Trophoblast cell (in vitro differentiated cells and primary cell): ENCODE measurements at regions not wholly inside any gene's neighbourhood (a gene's known extent, or its start where the extent isn't known, plus 50 kb on each side); places are given as distances from the start of the nearest gene placed in this dataset.
"Not testable (repeated sequence)": the region's sequence is repeated elsewhere in the genome, so short reads cannot be mapped to it uniquely, and the experiment has no call there.

Experiments used
- DNase-seq, 2 donors: peaks; one replicate each; pipeline ENCODE4 v3.0.0-alpha.2; 2016
- H2AFZ ChIP-seq: 2 replicates; pipeline ENCODE4 v1.6.1; 2013; ENCODE audit warnings: low read length, moderate library complexity, mild to moderate bottlenecking; ENCODE audit not compliant: insufficient read depth, poor library complexity
- H2AK5ac ChIP-seq: 2 replicates; pipeline ENCODE4 v1.6.1; 2013; ENCODE audit warnings: mild to moderate bottlenecking, low read length
- H2BK120ac ChIP-seq: 2 replicates; pipeline ENCODE4 v1.6.1; 2013; ENCODE audit warnings: low read length, mild to moderate bottlenecking, moderate library complexity; ENCODE audit not compliant: insufficient read depth, poor library complexity
- H2BK12ac ChIP-seq: 2 replicates; pipeline ENCODE4 v1.6.1; 2013; ENCODE audit warnings: mild to moderate bottlenecking, low read length, moderate library complexity
- H2BK5ac ChIP-seq: 2 replicates; pipeline ENCODE4 v1.6.1; 2013; ENCODE audit warnings: low read length, low read depth, moderate library complexity, mild to moderate bottlenecking; ENCODE audit not compliant: poor library complexity
- H3K14ac ChIP-seq: 2 replicates; pipeline ENCODE4 v1.6.1; 2013; ENCODE audit warnings: mild to moderate bottlenecking, low read length
- H3K18ac ChIP-seq: 2 replicates; pipeline ENCODE4 v1.6.1; 2013; ENCODE audit warnings: mild to moderate bottlenecking, low read length
- H3K23ac ChIP-seq: 2 replicates; pipeline ENCODE4 v1.6.1; 2013; ENCODE audit warnings: low read length
- H3K27ac ChIP-seq: 2 replicates; pipeline ENCODE4 v1.5.1; 2013; ENCODE audit warnings: low read depth, mild to moderate bottlenecking, inconsistent platforms, low read length, moderate library complexity
- H3K27me3 ChIP-seq: 2 replicates; pipeline ENCODE4 v1.6.1; 2013; ENCODE audit warnings: inconsistent platforms, mild to moderate bottlenecking, low read length, moderate library complexity; ENCODE audit not compliant: insufficient read depth
- H3K36me3 ChIP-seq, 2 experiments: 1 replicate in 1 of 2; 2 replicates in 1 of 2; pipeline ENCODE4 v1.6.1; 2013; ENCODE audit warnings: low read length in 2 of 2, mild to moderate bottlenecking in 2 of 2, moderate library complexity in 1 of 2; ENCODE audit not compliant: insufficient read depth in 2 of 2, control insufficient read depth in 1 of 2
- H3K4ac ChIP-seq: 2 replicates; pipeline ENCODE4 v1.6.1; 2013; ENCODE audit warnings: low read depth, mild to moderate bottlenecking, low read length, moderate library complexity
- H3K4me1 ChIP-seq, 2 experiments: 1 replicate in 1 of 2; 2 replicates in 1 of 2; pipeline ENCODE4 v1.6.1; 2013; ENCODE audit warnings: low read length in 2 of 2, mild to moderate bottlenecking in 2 of 2, moderate library complexity in 1 of 2; ENCODE audit not compliant: insufficient read depth in 2 of 2, control insufficient read depth in 1 of 2
- H3K4me2 ChIP-seq: 2 replicates; pipeline ENCODE4 v1.6.1; 2013; ENCODE audit warnings: inconsistent platforms, mild to moderate bottlenecking, low read length, moderate library complexity
- H3K4me3 ChIP-seq: 2 replicates; pipeline ENCODE4 v1.5.1; 2013; ENCODE audit warnings: mild to moderate bottlenecking, low read depth, low read length, inconsistent platforms
- H3K79me1 ChIP-seq: one replicate; pipeline ENCODE4 v1.6.1; 2013; ENCODE audit warnings: low read length
- H3K79me2 ChIP-seq: 2 replicates; pipeline ENCODE4 v1.6.1; 2013; ENCODE audit warnings: low read length, mild to moderate bottlenecking; ENCODE audit not compliant: control insufficient read depth, insufficient read depth, poor library complexity
- H3K9ac ChIP-seq: 2 replicates; pipeline ENCODE4 v1.6.1; 2013; ENCODE audit warnings: mild to moderate bottlenecking, low read length
- H3K9me3 ChIP-seq: 2 replicates; pipeline ENCODE4 v1.6.1; 2013; ENCODE audit warnings: low read depth, mild to moderate bottlenecking, control low read depth, inconsistent platforms, low read length; ENCODE audit not compliant: insufficient read depth
- H4K12ac ChIP-seq: 2 replicates; pipeline ENCODE4 v1.6.1; 2013; ENCODE audit warnings: low read depth, mild to moderate bottlenecking, low read length, moderate library complexity
- H4K8ac ChIP-seq: 2 replicates; pipeline ENCODE4 v1.6.1; 2013; ENCODE audit warnings: low read depth, mild to moderate bottlenecking, low read length, moderate library complexity
- H4K91ac ChIP-seq: one replicate; pipeline ENCODE4 v1.6.1; 2013; ENCODE audit warnings: low read depth, mild to moderate bottlenecking, low read length, moderate library complexity
- WGBS: extraction: QIAGEN DNeasy Blood & Tissue Kit; methylation state at CpG from one replicate; pipeline ENCODE4 v1.1.7; 2013; ENCODE audit warnings: missing lambda C conversion rate; ENCODE audit not compliant: insufficient read length, insufficient coverage; ENCODE audit errors: extremely low coverage; 5-methylcytosine and 5-hydroxymethylcytosine counted together

- H3K9ac ChIP-seq, H2AK5ac ChIP-seq, H3K79me2 ChIP-seq, H3K27ac ChIP-seq, H3K14ac ChIP-seq, H2BK5ac ChIP-seq, H3K23ac ChIP-seq, H3K9me3 ChIP-seq, H3K27me3 ChIP-seq, H3K36me3 ChIP-seq, H3K4me3 ChIP-seq, H2BK12ac ChIP-seq, H3K18ac ChIP-seq, H3K4me2 ChIP-seq, H4K12ac ChIP-seq, H3K79me1 ChIP-seq, DNase-seq, H4K8ac ChIP-seq, H2AFZ ChIP-seq, H4K91ac ChIP-seq, H3K4me1 ChIP-seq, H3K4ac ChIP-seq, H2BK120ac ChIP-seq: not testable (repeated sequence)
- no CpG with 5 or more reads among the region's 7 CpGs for WGBS
These were observed 161.0 kb upstream of the FOXD4L5 start for GRCh38 chr9:65445991-65446390.

GRCh38 chr9:65444943-65445342, 159.9 kb upstream of the FOXD4L5 start:
- Histone ChIP-seq H3K4me2 (no peak overlapping the region), H2BK120ac (no peak overlapping the region), H2BK5ac (no peak overlapping the region), H2AFZ (no peak overlapping the region), H3K14ac (no peak overlapping the region), H2BK12ac (no peak overlapping the region), H3K23ac (no peak overlapping the region), H3K9me3 (peaks cover 4% of the 10 kb centered on the region), H3K18ac (no peak overlapping the region), H2AK5ac (no peak overlapping the region), H3K36me3 (no peaks in the 10 kb centered on the region), H3K27me3 (no peaks in the 10 kb centered on the region), H3K27ac (no peak overlapping the region), H3K4me1 (no peaks in the 10 kb centered on the region), H4K12ac (no peak overlapping the region), H3K79me1 (no peaks in the 10 kb centered on the region), H3K4me3 (no peak overlapping the region), H4K8ac (no peak overlapping the region), H3K79me2 (no peaks in the 10 kb centered on the region), H3K9ac (no peak overlapping the region), H3K4ac (no peak overlapping the region), H4K91ac (no peak overlapping the region)
- DNase-seq = no peak
- WGBS = no CpG with 5 or more reads among the region's 8 CpGs

GRCh38 chr9:65442116-65442515, 157.1 kb upstream of the FOXD4L5 start:
- H3K23ac ChIP-seq, DNase-seq, H3K27me3 ChIP-seq, H3K4me3 ChIP-seq, H2BK12ac ChIP-seq, H3K27ac ChIP-seq, H3K79me1 ChIP-seq, H3K9me3 ChIP-seq, H4K12ac ChIP-seq, H3K4ac ChIP-seq, H2BK5ac ChIP-seq, H2AK5ac ChIP-seq, H2BK120ac ChIP-seq, H4K8ac ChIP-seq, H3K4me2 ChIP-seq, H3K36me3 ChIP-seq, H3K18ac ChIP-seq, H3K14ac ChIP-seq, H3K79me2 ChIP-seq, H3K9ac ChIP-seq, H2AFZ ChIP-seq, H3K4me1 ChIP-seq, H4K91ac ChIP-seq: not testable (repeated sequence)
- no CpG with 5 or more reads among the region's 12 CpGs for WGBS

- not testable (repeated sequence) for DNase-seq, H2AFZ ChIP-seq, H3K23ac ChIP-seq, H3K14ac ChIP-seq, H2BK120ac ChIP-seq, H3K4me2 ChIP-seq, H3K9me3 ChIP-seq, H3K79me2 ChIP-seq, H3K27me3 ChIP-seq, H3K9ac ChIP-seq, H3K27ac ChIP-seq, H2BK12ac ChIP-seq, H4K12ac ChIP-seq, H3K18ac ChIP-seq, H2AK5ac ChIP-seq, H4K8ac ChIP-seq, H3K4me1 ChIP-seq, H2BK5ac ChIP-seq, H3K36me3 ChIP-seq, H3K4me3 ChIP-seq, H4K91ac ChIP-seq, H3K79me1 ChIP-seq, H3K4ac ChIP-seq
- no CpG with 5 or more reads among the region's 10 CpGs for WGBS
These were observed 156.4 kb upstream of the FOXD4L5 start for GRCh38 chr9:65441324-65441920.
